Loucy (cell line): ENCODE measurements at regions not wholly inside any gene's neighbourhood (a gene's known extent, or its start where the extent isn't known, plus 50 kb on each side); places are given as distances from the start of the nearest gene placed in this dataset.

Experiments
- CTCF ChIP-seq: fragments of 200-600 bp; sonication (generic); conservative IDR thresholded peaks from 2 replicates; pipeline ENCODE4 v1.5.1; 2014; ENCODE audit warnings: mild to moderate bottlenecking, antibody characterized with exemption, low read length
- EZH2phosphoT487 ChIP-seq: fragments of 200-600 bp; IDR thresholded peaks from 2 replicates; pipeline ENCODE4 v1.6.1; 2018; ENCODE audit warnings: antibody characterized with exemption, mild to moderate bottlenecking, moderate library complexity, borderline replicate concordance

GRCh38 chr10:10043083-10043482, 974.6 kb upstream of the CELF2 start:
- TF ChIP-seq CTCF (no peak), EZH2phosphoT487 (no peak)
